Hepatocyte (in vitro differentiated cells): ENCODE measurements at regions not wholly inside any gene's neighbourhood (a gene's known extent, or its start where the extent isn't known, plus 50 kb on each side); places are given as distances from the start of the nearest gene placed in this dataset.
A peak's percentile ranks its signal among the peaks of the same experiment; 100 is the strongest.
"Not testable (repeated sequence)": the region's sequence is repeated elsewhere in the genome, so short reads cannot be mapped to it uniquely, and the experiment has no call there.

Source experiments
- DNase-seq: peaks from one replicate; pipeline ENCODE4 v3.0.0-alpha.2; 2016; ENCODE audit warnings: low spot score
- H2AFZ ChIP-seq: fragments of 200-600 bp; sonication (generic); 2 replicates; pipeline ENCODE4 v1.6.0; 2016; ENCODE audit warnings: antibody characterized with exemption, mild to moderate bottlenecking
- H3K27ac ChIP-seq: fragments of 200-600 bp; sonication (generic); 2 replicates; pipeline ENCODE4 v1.5.1; 2016; ENCODE audit warnings: mild to moderate bottlenecking
- H3K27me3 ChIP-seq: fragments of 200-600 bp; sonication (generic); 2 replicates; pipeline ENCODE4 v1.6.1; 2016
- H3K36me3 ChIP-seq: fragments of 200-600 bp; sonication (generic); replicated peaks from 2 replicates; pipeline ENCODE4 v1.5.1; 2016; ENCODE audit warnings: low read depth; ENCODE audit not compliant: insufficient read depth
- H3K4me1 ChIP-seq: fragments of 200-600 bp; sonication (generic); 2 replicates; pipeline ENCODE4 v1.5.1; 2016; ENCODE audit warnings: mild to moderate bottlenecking, moderate library complexity; ENCODE audit not compliant: insufficient read depth
- H3K4me2 ChIP-seq: fragments of 200-600 bp; sonication (generic); 2 replicates; pipeline ENCODE4 v1.6.0; 2016
- H3K4me3 ChIP-seq: fragments of 200-600 bp; sonication (generic); 2 replicates; pipeline ENCODE4 v1.5.1; 2016; ENCODE audit warnings: mild to moderate bottlenecking
- H3K79me2 ChIP-seq: fragments of 200-600 bp; sonication (generic); 2 replicates; pipeline ENCODE4 v1.6.0; 2017; ENCODE audit warnings: mild to moderate bottlenecking
- H3K9me2 ChIP-seq: fragments of 200-600 bp; sonication (generic); replicated peaks from 2 replicates; pipeline ENCODE4 v1.6.0; 2017; ENCODE audit warnings: mild to moderate bottlenecking; ENCODE audit not compliant: insufficient read depth
- H3K9me3 ChIP-seq: fragments of 200-600 bp; sonication (generic); 2 replicates; pipeline ENCODE4 v1.5.1; 2016; ENCODE audit warnings: low read depth, mild to moderate bottlenecking
- H4K20me1 ChIP-seq: fragments of 200-600 bp; sonication (generic); 2 replicates; pipeline ENCODE4 v1.6.0; 2016; ENCODE audit warnings: mild to moderate bottlenecking; ENCODE audit not compliant: insufficient read depth, poor library complexity, severe bottlenecking
- EZH2 ChIP-seq: fragments of 200-600 bp; sonication (generic); IDR thresholded peaks from 2 replicates; pipeline ENCODE4 v1.6.1; 2016; ENCODE audit warnings: antibody characterized with exemption, mild to moderate bottlenecking, borderline replicate concordance
- EZH2phosphoT487 ChIP-seq: fragments of 200-600 bp; sonication (generic); IDR thresholded peaks from one replicate; pipeline ENCODE4 v1.6.1; 2018; ENCODE audit warnings: antibody characterized with exemption, mild to moderate bottlenecking, low read depth, moderate library complexity; ENCODE audit not compliant: unreplicated experiment, severe bottlenecking
- WGBS: methylation state at CpG from one replicate; pipeline ENCODE4 v1.1.6; 2016; ENCODE audit warnings: low lambda C conversion rate; ENCODE audit errors: missing lambda C conversion rate; 5-methylcytosine and 5-hydroxymethylcytosine counted together
- TF ChIP-seq, protein P1 (sequence below): fragments of 200-600 bp; sonication (generic); IDR thresholded peaks from 2 replicates; pipeline ENCODE4 v1.5.1; 2016; ENCODE audit warnings: antibody characterized with exemption, mild to moderate bottlenecking; ENCODE audit not compliant: poor library complexity

- Histone ChIP-seq H3K9me2 (no peaks in the 10 kb centered on the region), H4K20me1 (no peaks in the 10 kb centered on the region), H3K27me3 (no peaks in the 10 kb centered on the region), H3K4me1 (peaks cover 3% of the 10 kb centered on the region), H2AFZ (no peak overlapping the region), H3K36me3 (no peaks in the 10 kb centered on the region), H3K4me3 (no peak overlapping the region), H3K27ac (peak overlapping the region; percentile 73), H3K9me3 (no peaks in the 10 kb centered on the region), H3K79me2 (no peaks in the 10 kb centered on the region), H3K4me2 (peak overlapping the region; percentile 4)
- TF ChIP-seq, protein P1, sequence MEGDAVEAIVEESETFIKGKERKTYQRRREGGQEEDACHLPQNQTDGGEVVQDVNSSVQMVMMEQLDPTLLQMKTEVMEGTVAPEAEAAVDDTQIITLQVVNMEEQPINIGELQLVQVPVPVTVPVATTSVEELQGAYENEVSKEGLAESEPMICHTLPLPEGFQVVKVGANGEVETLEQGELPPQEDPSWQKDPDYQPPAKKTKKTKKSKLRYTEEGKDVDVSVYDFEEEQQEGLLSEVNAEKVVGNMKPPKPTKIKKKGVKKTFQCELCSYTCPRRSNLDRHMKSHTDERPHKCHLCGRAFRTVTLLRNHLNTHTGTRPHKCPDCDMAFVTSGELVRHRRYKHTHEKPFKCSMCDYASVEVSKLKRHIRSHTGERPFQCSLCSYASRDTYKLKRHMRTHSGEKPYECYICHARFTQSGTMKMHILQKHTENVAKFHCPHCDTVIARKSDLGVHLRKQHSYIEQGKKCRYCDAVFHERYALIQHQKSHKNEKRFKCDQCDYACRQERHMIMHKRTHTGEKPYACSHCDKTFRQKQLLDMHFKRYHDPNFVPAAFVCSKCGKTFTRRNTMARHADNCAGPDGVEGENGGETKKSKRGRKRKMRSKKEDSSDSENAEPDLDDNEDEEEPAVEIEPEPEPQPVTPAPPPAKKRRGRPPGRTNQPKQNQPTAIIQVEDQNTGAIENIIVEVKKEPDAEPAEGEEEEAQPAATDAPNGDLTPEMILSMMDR = no peak
- TF ChIP-seq EZH2phosphoT487 (no peak), EZH2 (no peak)
- 46% methylated on average over 3 of the region's 3 CpGs for WGBS
- peak; percentile 37 for DNase-seq
These were observed 82.4 kb upstream of the MAGI3 start for GRCh38 chr1:113307771-113308445.

GRCh38 chr1:113312651-113313050, 77.7 kb upstream of the MAGI3 start:
- not testable (repeated sequence) for H4K20me1 ChIP-seq, H3K27me3 ChIP-seq
- 100% methylated on average over 1 of the region's 1 CpG for WGBS

GRCh38 chr1:113314600-113314999, 75.7 kb upstream of the MAGI3 start:
- Histone ChIP-seq H2AFZ (no peak overlapping the region), H3K4me3 (no peak overlapping the region), H3K4me2 (no peak overlapping the region), H3K79me2 (no peaks in the 10 kb centered on the region), H4K20me1 (no peaks in the 10 kb centered on the region), H3K4me1 (no peaks in the 10 kb centered on the region), H3K9me3 (no peaks in the 10 kb centered on the region), H3K9me2 (no peaks in the 10 kb centered on the region), H3K27me3 (no peaks in the 10 kb centered on the region), H3K36me3 (no peaks in the 10 kb centered on the region), H3K27ac (no peak overlapping the region)
- WGBS = 92% methylated on average over 3 of the region's 3 CpGs
- TF ChIP-seq, protein P1 = no peak
- TF ChIP-seq EZH2phosphoT487 = no peak
- TF ChIP-seq EZH2 = no peak
- DNase-seq = no peak

More at GRCh38 chr1:113312651-113313050, 77.7 kb upstream of the MAGI3 start:
- not testable (repeated sequence) for H3K4me1 ChIP-seq, H2AFZ ChIP-seq, H3K9me3 ChIP-seq, H3K4me2 ChIP-seq, H3K79me2 ChIP-seq, H3K36me3 ChIP-seq, H3K27ac ChIP-seq, H3K4me3 ChIP-seq, H3K9me2 ChIP-seq, DNase-seq

DNA sequence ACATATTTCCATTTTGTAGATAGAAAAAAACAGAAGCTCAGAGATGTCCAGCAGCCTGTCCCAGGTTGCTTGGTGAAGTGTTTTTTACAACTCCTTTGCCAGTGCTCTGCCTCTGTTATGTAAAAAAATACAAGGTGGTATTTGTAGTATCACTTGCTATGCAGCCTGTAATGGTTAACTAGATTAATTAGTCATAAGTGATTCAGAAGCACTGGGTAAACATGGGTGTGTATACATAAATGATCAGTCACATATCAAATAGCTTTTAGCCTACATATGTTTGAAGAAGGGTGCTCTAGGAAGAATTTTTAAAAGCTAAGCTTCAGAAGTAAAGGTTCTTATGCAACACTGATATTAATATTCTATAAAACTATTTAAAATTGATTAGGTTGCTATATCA, 70.0 kb upstream of the MAGI3 start:
- Histone ChIP-seq H3K4me3 (no peak overlapping the region), H2AFZ (no peak overlapping the region), H3K79me2 (no peaks in the 10 kb centered on the region), H3K4me2 (peak overlapping the region; percentile 17), H3K9me2 (no peaks in the 10 kb centered on the region), H3K36me3 (no peaks in the 10 kb centered on the region), H3K27ac (peak overlapping the region; percentile 34), H3K4me1 (no peaks in the 10 kb centered on the region), H4K20me1 (no peaks in the 10 kb centered on the region), H3K9me3 (no peaks in the 10 kb centered on the region), H3K27me3 (no peaks in the 10 kb centered on the region)
- TF ChIP-seq, protein P1 = no peak
- TF ChIP-seq EZH2 = no peak
- no peak for TF ChIP-seq EZH2phosphoT487
- DNase-seq = no peak
